ENCODE measurements at regions not wholly inside any gene's neighbourhood (a gene's known extent, or its start where the extent isn't known, plus 50 kb on each side); places are given as distances from the start of the nearest gene placed in this dataset.
"Not testable (repeated sequence)": the region's sequence is repeated elsewhere in the genome, so short reads cannot be mapped to it uniquely, and the experiment has no call there.

DNA sequence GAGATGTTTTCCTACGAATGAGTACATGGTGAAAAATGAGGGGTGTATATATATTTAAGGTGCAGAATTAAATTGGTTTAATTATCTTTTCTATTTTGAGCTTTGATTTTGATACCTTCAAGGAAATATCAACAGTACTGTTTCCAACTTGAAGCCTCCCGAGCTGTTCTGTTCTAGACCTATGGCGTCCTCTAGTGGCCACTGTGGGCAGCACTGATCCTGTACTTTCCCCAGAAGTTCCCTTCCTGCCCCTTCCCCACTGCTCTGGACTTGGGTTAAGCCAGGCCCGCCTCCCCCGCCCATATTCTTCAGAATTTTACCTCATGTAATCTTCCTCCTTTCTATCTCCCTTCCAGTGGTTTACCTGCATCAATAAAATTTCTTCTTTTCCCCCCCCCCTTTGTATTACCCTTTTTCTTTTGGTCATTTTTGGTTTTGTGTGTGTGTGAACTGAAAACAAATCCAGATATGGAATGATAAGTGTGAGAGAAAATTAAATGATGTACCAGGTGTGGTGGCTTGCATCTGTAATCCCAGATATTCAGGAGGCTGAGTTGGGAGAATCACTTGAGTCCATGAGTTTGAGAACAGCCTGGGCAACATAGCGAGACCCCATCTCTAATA, 1643.5 kb downstream of the TP53TG3F start:
- Mint-ChIP-seq H3K4me3 (no peak overlapping the region), H3K36me3 (ENCODE audit: insufficient read depth) (no peaks in the 10 kb centered on the region), H3K4me1 (ENCODE audit: low read depth in 2 of 2) (no peaks in the 10 kb centered on the region), H3K27ac (no peak overlapping the region), H3K27me3 (no peaks in the 10 kb centered on the region), H3K9me3 (peaks cover 8 to 10% of the 10 kb centered on the region in 2 donors)
- no peak for DNase-seq
- no peak for ATAC-seq (replicated peaks)

DNA sequence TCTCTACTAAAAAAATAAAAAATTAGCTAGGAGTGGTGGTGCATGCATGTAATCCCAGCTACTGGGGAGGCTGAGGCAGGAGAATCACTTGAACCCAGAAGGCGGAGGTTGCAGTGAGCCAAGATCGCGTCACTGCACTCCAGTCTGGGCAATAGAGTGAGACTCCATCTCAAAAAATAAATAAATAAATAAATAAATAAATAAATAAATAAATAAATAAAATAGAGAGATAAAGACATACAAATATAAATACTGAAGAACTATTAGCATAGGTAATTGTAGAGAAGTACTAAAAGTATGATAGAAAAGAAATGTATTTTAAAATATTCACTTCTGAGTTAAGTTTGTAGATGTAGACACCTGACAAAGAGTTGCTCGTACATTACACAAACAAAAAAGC, 1652.4 kb downstream of the TP53TG3F start:
- H3K4me3 Mint-ChIP-seq; DNase-seq; H3K4me1 Mint-ChIP-seq (ENCODE audit: low read depth in 2 of 2); ATAC-seq (replicated peaks); H3K27ac Mint-ChIP-seq; H3K9me3 Mint-ChIP-seq; H3K27me3 Mint-ChIP-seq; H3K36me3 Mint-ChIP-seq (ENCODE audit: insufficient read depth): not testable (repeated sequence)

DNA sequence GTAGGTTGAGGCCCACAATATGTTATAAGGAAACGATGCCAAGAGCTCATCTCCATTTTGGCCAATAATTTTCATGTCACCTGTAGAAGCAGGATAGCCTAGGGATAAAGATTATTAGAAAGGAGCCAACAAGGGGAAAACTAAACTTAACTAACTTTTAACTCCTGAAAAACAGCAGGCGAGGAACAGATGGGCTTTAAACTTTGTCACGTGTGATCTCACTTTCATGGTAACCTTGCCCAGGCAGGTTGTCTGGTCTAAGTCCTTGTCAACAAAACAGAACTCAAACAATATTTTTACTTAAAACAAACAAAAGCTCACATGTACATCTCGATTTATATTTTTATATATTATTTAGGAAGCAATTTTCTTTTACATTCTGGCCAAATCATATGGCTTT, 1672.0 kb downstream of the TP53TG3F start:
- ATAC-seq (replicated peaks) (no peak), DNase-seq (no peak)
- Mint-ChIP-seq H3K4me3 (no peak overlapping the region), H3K27ac (no peak overlapping the region), H3K27me3 (no peaks in the 10 kb centered on the region), H3K4me1 (ENCODE audit: low read depth in 2 of 2) (no peaks in the 10 kb centered on the region), H3K9me3 (peaks cover 5 to 12% of the 10 kb centered on the region in 2 donors), H3K36me3 (ENCODE audit: insufficient read depth) (no peaks in the 10 kb centered on the region)

DNA sequence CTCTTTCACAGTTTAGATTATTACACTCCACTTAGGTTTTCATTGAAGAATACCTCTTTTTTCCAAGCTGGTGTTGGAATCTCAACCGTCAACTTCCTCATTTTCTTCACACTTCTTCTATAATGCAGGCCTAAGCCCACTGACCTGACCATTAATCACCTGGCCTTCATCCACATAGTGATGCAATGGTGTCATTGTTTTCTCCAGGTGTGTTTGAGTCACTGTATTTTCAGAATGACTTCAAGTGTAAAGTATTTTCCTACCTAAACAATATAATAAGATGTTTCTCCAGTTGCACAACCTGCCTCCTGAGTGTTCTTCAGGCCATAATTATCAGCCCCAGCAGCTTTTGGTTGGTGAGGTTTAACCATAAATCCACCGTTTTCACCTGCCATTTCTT, 1675.1 kb downstream of the TP53TG3F start:
- Mint-ChIP-seq H3K4me1 (ENCODE audit: low read depth in 2 of 2) (no peaks in the 10 kb centered on the region), H3K36me3 (ENCODE audit: insufficient read depth) (no peaks in the 10 kb centered on the region), H3K4me3 (no peak overlapping the region), H3K27me3 (no peaks in the 10 kb centered on the region), H3K9me3 (peaks cover 3 to 7% of the 10 kb centered on the region in 2 donors), H3K27ac (no peak overlapping the region)
- DNase-seq (no peak), ATAC-seq (replicated peaks) (no peak)

DNA sequence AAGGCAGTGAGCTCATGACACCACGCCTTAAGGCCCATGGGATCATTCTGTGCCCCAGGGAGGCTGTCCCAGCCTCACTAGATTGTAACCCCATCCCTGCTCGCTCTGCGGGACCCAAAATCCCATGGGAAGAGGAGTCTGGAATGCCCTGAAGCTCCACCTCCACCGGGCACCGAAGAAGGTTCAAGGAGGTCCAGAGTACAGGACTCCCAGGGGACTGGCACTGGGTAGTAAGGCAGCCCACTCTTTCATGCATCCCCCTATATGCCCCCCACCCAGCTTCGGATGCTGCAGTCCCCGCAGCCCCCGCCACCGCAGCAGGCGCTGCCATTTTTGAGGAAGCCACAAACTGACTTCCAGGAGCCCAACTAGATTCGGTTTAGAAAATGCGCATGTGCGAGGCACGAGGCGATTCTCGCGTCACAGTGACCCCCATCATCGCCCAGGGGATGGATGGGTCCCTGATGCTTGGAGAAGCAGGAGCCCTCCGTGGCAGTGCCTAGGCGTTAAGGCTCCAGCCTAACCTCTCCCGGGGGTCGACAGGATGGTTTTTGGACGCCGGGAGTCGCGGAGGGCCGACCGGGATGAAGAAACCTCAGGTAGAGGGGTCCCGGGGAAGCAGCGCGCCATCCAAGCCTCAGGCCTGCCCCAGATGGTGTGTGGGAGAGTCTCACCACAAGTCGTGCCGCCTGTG, 1681.0 kb downstream of the TP53TG3F start:
- Mint-ChIP-seq H3K36me3 (ENCODE audit: insufficient read depth) (no peaks in the 10 kb centered on the region), H3K4me3 (no peak overlapping the region), H3K9me3 (peaks cover 15 to 19% of the 10 kb centered on the region in 2 donors), H3K27ac (no peak overlapping the region), H3K27me3 (no peaks in the 10 kb centered on the region), H3K4me1 (ENCODE audit: low read depth in 2 of 2) (no peaks in the 10 kb centered on the region)
- ATAC-seq (replicated peaks) (no peak), DNase-seq (no peak)

DNA sequence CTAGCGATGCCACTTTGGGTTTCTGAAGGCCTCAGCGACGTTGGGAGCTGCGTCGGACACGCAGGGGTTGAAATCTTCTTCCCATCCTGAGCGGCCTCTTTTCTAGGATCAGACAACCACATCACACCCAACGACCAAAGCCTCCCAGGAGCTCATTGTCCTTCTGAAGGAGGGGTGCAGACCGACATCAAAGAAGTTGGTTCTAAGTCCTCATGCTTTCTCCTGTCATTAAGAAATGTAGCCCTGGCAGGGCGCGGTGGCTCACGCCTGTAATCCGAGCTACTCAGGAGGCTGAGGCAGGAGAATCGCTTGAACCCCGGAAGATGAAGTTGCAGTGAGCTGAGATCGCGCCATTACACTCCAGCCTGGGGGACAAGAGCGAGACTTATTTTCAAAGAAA, 1681.9 kb downstream of the TP53TG3F start:
- no peak overlapping the region for H3K27ac Mint-ChIP-seq
- no peak for DNase-seq
- peaks cover 15 to 19% of the 10 kb centered on the region in 2 donors for H3K9me3 Mint-ChIP-seq
- no peak for ATAC-seq (replicated peaks)
- H3K4me3 Mint-ChIP-seq = no peak overlapping the region
- H3K27me3 Mint-ChIP-seq = no peaks in the 10 kb centered on the region
- no peaks in the 10 kb centered on the region for H3K36me3 Mint-ChIP-seq (ENCODE audit: insufficient read depth)
- H3K4me1 Mint-ChIP-seq (ENCODE audit: low read depth in 2 of 2) = no peaks in the 10 kb centered on the region

DNA sequence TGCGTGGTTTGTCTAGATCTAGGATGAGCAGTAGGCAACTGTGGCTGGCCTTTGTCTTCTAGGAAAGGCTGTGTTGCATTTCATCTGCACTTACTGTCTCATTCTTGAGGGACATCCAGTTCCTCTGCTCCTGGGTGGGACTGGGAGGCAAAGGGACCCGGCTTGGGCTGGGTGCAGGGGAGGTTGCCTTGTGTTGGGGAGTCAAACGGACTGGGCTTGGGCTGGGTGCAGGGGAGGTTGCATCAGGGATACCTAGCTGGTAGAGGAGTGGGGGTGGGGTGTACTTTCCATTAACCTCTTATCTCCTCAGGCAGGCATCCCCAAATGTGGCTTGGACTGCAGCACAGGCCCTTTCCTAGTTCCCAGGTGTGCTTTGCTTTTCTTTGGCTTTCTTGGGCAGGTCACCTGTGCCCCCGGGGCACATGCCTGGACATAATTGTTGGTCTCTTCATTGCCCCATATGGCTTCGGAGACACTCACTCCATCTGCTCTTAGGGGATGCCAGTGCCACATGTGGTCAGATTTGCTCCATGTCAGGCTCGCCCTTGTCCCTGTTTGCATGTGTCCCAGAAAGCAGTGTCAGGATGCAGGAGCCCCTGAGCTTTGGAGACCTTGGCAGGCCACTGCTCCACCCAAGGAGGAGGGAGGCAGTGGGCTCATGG, 1682.9 kb downstream of the TP53TG3F start:
- Mint-ChIP-seq H3K9me3 (peaks cover 15 to 19% of the 10 kb centered on the region in 2 donors), H3K4me3 (no peak overlapping the region), H3K27me3 (no peaks in the 10 kb centered on the region), H3K36me3 (ENCODE audit: insufficient read depth) (no peaks in the 10 kb centered on the region), H3K27ac (no peak overlapping the region), H3K4me1 (ENCODE audit: low read depth in 2 of 2) (no peaks in the 10 kb centered on the region)
- ATAC-seq (replicated peaks) (no peak), DNase-seq (no peak)

DNA sequence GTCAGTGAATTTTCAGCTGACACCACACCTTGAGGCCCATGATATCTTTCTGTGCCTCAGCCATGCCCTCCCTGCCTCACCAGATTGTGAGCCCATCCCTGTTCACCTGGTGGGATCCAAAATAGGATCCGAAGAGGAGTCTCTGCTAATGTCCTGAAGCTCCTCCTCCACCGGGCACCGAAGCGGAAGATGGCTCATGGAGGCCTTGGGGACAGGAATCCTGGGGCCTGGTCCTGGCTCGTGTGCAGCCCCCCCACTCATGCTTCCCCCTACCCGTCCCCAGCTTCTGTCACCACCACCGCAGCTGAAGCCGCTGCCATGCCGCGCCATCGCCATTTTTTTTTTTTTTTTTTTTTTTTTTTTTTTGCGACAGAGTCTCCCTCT, 1683.4 kb downstream of the TP53TG3F start:
- H3K36me3 Mint-ChIP-seq (ENCODE audit: insufficient read depth) = no peaks in the 10 kb centered on the region
- H3K27me3 Mint-ChIP-seq = no peaks in the 10 kb centered on the region
- no peaks in the 10 kb centered on the region for H3K4me1 Mint-ChIP-seq (ENCODE audit: low read depth in 2 of 2)
- peaks cover 15 to 19% of the 10 kb centered on the region in 2 donors for H3K9me3 Mint-ChIP-seq
- no peak overlapping the region for H3K4me3 Mint-ChIP-seq
- no peak for ATAC-seq (replicated peaks)
- H3K27ac Mint-ChIP-seq = no peak overlapping the region
- no peak for DNase-seq

DNA sequence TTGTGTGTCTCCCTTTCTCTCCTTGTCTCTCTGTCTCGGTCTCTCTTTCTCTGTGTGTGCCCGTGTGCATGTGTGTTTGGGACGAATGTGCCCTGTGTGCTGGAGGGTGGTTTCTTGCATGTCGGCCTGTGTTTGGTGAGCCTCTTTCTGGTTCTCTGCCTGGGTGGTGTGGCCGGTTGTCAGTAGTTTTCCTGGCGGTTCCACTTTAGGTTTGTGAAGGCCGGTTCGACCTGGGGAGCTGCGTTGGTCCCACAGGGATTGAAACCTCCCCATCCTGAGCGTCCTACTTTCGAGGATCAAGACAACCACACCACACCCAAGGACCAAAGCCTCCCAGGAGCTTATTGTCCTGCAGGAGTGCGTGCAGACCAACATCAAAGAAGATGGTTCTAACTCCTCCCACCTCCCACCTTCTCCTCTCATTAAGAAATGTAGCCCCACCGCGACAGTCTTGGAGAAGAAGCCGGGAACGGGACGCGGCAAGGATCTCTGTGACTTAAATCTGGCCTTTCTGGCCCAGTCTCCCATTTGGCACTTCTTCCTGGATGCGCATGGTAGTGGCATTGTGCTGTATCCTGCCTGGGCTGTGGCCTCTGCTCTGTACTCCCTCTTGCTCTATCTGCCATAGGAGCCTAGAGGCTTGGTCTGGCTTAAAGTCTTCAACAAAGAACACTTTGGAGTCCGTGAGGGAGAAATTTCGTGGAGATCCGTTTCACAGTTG, 1685.0 kb downstream of the TP53TG3F start:
- Mint-ChIP-seq H3K9me3 (peaks cover 15 to 19% of the 10 kb centered on the region in 2 donors), H3K4me1 (ENCODE audit: low read depth in 2 of 2) (no peaks in the 10 kb centered on the region), H3K4me3 (no peak overlapping the region), H3K36me3 (ENCODE audit: insufficient read depth) (no peaks in the 10 kb centered on the region), H3K27me3 (no peaks in the 10 kb centered on the region), H3K27ac (no peak overlapping the region)
- DNase-seq (no peak), ATAC-seq (replicated peaks) (no peak)

DNA sequence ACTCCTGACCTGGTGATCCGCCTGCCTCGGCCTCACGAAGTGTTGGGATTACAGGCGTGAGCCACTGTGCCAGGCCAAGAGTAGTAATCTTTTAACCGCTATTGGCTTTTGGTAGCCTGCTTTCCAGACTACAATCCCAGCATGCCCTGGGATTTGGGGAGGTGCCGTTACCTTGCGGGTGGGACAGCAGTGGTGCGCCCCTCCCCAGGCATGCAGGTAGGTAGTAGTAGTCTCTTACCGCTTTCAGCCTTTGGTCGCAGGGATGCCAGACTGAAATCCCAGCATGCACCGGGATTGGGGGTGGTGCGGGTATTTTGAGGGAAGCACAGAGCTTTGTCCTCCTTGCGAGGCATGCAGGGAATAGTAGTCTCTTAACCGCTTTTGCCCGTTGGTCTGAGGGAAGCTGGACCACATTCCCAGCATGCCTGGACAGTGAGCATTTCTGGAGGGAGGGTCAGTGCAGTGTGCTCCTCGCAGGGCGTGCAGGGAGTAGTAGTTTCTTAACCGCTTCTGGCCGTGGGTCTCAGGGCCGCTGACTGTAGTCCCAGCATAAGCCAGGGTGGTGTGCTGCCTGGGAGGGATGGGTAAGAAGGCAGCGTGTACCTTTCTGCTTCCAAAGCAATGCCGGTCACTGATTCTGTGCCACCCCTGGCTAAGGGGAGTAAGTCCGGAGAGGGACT, 1686.8 kb downstream of the TP53TG3F start:
- Mint-ChIP-seq H3K36me3 (ENCODE audit: insufficient read depth) (no peaks in the 10 kb centered on the region), H3K27ac (no peak overlapping the region), H3K4me1 (ENCODE audit: low read depth in 2 of 2) (no peaks in the 10 kb centered on the region), H3K27me3 (no peaks in the 10 kb centered on the region), H3K9me3 (peaks cover 8 to 12% of the 10 kb centered on the region in 2 donors), H3K4me3 (no peak overlapping the region)
- ATAC-seq (replicated peaks) (no peak), DNase-seq (no peak)

DNA sequence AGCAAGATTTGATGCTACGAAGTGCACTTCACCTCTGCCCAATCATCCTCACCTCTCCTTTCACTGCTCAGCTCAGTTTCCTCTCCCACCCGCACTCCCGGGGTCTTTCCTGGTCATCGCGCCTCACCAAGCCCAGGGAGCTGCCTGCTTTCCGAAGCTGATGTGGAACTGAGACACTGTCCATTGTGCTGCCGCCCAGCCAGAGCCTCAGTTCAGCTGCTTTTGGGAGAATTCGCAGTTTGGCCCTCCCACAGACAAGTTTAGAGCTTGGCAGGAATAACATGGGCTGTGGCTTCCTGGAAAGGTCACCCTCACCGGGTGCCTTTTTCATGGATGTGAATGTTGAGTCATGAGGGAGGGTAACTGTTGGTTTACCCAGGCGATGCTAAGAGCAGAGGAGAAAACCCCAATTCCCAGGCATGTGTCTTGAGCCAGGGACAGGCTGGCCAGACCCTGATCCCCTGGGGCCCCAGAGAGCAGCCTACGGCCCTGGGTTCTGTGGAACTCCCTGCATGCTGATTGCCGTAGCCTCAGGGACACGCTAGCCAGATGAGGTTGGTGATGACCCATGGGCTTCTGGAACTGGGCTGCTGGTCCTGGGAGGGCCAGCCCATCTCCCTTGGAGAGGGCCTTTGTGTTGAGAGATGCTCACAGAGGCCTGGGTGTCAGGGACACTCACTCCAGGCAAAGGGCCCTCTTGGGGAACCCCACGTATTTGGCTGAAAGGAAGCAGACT, 1687.5 kb downstream of the TP53TG3F start:
- no peaks in the 10 kb centered on the region for H3K27me3 Mint-ChIP-seq
- no peak overlapping the region for H3K4me3 Mint-ChIP-seq
- H3K36me3 Mint-ChIP-seq (ENCODE audit: insufficient read depth) = no peaks in the 10 kb centered on the region
- no peak for ATAC-seq (replicated peaks)
- H3K4me1 Mint-ChIP-seq (ENCODE audit: low read depth in 2 of 2) = no peaks in the 10 kb centered on the region
- no peak for DNase-seq
- H3K9me3 Mint-ChIP-seq = peaks cover 9 to 10% of the 10 kb centered on the region in 2 donors
- H3K27ac Mint-ChIP-seq = no peak overlapping the region

DNA sequence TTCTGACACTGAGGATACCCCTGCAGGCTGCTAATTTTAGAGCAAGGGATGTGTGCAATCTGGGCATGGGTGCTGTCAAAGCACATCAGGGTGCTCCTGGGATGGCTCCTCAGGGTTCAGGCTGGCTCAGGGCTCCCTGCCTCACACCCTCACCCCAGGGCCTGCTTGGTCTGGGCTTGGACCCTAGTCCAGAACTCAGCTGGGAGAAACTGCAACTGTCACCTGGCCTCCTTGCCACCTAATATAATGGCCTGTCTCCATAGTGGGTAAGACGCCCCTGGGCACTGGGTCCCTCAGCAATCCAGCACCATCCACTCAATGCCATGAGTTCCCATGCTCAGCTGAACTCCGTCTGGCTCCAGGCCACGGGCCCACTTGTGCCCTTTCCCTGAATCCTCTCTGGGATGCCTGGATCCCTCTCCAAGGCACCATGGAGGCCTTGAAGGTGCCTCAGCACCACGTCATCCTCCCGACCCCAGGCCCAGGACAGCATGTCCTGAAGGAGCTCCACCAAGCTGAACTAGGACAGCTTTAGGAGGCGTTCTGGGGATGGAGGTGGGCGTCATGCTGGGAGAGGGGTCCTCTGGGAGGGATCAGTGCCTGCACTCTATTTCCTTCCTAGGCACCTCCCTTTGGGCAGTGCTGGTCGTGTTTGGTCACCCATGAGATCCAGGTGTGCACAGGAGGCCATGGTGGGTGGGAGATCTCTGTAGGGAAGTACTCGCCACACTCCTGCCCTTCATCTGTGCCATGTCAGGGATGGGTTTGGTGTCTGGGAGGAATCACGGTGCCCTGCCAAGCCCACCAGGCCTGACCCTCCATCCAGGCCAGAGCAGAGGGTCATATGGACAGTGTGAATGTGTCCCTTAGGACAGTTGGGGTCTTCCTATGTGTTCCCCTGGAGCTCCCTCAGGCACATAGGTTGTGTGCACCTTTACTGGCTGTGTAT, 1688.4 kb downstream of the TP53TG3F start:
- H3K27ac Mint-ChIP-seq = no peak overlapping the region
- H3K9me3 Mint-ChIP-seq = peaks cover 11 to 14% of the 10 kb centered on the region in 2 donors
- no peak for ATAC-seq (replicated peaks)
- H3K4me1 Mint-ChIP-seq (ENCODE audit: low read depth in 2 of 2) = no peaks in the 10 kb centered on the region
- no peaks in the 10 kb centered on the region for H3K27me3 Mint-ChIP-seq
- H3K36me3 Mint-ChIP-seq (ENCODE audit: insufficient read depth) = no peaks in the 10 kb centered on the region
- no peak overlapping the region for H3K4me3 Mint-ChIP-seq
- no peak for DNase-seq

Measured in effector memory CD8-positive, alpha-beta T cell (primary cell).